IPS-20b (cell line): ENCODE measurements at regions not wholly inside any gene's neighbourhood (a gene's known extent, or its start where the extent isn't known, plus 50 kb on each side); places are given as distances from the start of the nearest gene placed in this dataset.
"Not testable (repeated sequence)": the region's sequence is repeated elsewhere in the genome, so short reads cannot be mapped to it uniquely, and the experiment has no call there.

ENCODE experiments used
- H3K27ac ChIP-seq: one replicate; pipeline ENCODE4 v1.5.1; 2013; ENCODE audit warnings: low read length
- H3K27me3 ChIP-seq: 2 replicates; pipeline ENCODE4 v1.6.1; 2013; ENCODE audit warnings: mild to moderate bottlenecking, low read length, inconsistent platforms; ENCODE audit not compliant: insufficient read depth
- H3K36me3 ChIP-seq: 2 replicates; pipeline ENCODE4 v1.6.1; 2013; ENCODE audit warnings: low read depth, mild to moderate bottlenecking, inconsistent platforms, low read length, moderate library complexity; ENCODE audit not compliant: insufficient read depth
- H3K4me1 ChIP-seq: 2 replicates; pipeline ENCODE4 v1.6.1; 2013; ENCODE audit warnings: mild to moderate bottlenecking, control low read depth, inconsistent platforms, low read length, moderate library complexity; ENCODE audit not compliant: insufficient read depth
- H3K4me3 ChIP-seq: 2 replicates; pipeline ENCODE4 v1.5.1; 2013; ENCODE audit warnings: mild to moderate bottlenecking, low read length, inconsistent platforms
- H3K9ac ChIP-seq: 2 replicates; pipeline ENCODE4 v1.6.1; 2013; ENCODE audit warnings: low read depth, mild to moderate bottlenecking, inconsistent platforms, low read length, moderate library complexity
- H3K9me3 ChIP-seq: 2 replicates; pipeline ENCODE4 v1.6.1; 2013; ENCODE audit warnings: mild to moderate bottlenecking, low read depth, low read length, inconsistent platforms; ENCODE audit not compliant: insufficient read depth

DNA sequence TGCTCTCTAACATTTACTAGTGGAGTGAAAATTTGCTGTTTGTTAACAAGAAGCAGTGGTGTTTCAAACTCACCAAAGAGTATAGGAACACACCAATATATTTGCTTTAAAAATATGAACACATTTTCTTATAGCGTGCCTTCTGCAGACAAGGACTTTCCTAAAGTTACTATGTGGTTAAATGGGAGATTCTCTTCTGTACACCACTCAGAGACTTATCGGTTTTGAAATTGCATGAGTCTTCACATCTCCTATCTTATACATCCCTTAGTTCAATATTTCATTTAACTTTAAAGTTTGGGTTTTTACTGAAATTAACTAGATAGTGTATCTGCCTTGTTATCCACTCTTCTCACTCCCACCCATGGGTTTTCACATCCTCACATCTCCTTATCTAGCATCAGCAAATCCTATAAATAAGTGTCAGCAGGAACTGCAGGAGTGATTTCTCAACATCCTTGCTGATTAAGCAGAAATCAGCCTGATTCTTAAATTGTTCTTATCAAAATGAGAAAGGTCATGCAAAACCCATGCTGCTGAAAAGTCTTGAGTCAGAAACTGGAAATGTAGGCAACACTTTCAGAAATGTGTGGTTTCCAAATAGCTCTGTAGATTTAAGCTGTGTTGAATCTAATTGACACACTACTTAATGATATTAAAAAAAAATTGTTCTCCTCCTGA lies 1075.6 kb upstream of the GJE1 start:
- H3K9me3 ChIP-seq, result no peaks in the 10 kb centered on the region
- H3K27ac ChIP-seq, result no peak overlapping the region
- no peak overlapping the region for H3K9ac ChIP-seq
- H3K4me1 ChIP-seq, result no peaks in the 10 kb centered on the region
- no peaks in the 10 kb centered on the region for H3K36me3 ChIP-seq
- H3K4me3 ChIP-seq, result no peak overlapping the region
- no peaks in the 10 kb centered on the region for H3K27me3 ChIP-seq

DNA sequence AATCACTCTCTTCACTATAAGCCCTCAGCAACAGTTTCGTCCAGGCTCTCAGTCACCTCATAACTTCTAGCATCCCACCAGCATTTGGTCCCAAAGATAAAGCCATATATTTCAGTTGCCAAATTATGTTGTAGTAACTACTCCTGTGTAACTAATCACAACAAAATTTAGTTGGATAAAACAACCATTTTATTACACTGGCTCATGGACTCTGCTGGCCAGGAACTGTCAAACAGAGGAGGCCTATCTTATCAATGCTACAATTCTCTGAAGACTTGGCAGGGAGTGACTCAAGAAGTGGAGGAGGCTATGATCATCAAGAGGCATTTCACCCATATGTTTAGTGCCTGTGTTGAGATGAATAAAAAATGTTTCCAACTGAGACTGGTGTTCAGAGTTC lies 1082.3 kb upstream of the GJE1 start:
- H3K4me3 ChIP-seq, result no peak overlapping the region
- peaks cover 13% of the 10 kb centered on the region; the same call in 1 of the 2 replicates for H3K9me3 ChIP-seq
- no peaks in the 10 kb centered on the region for H3K4me1 ChIP-seq

DNA sequence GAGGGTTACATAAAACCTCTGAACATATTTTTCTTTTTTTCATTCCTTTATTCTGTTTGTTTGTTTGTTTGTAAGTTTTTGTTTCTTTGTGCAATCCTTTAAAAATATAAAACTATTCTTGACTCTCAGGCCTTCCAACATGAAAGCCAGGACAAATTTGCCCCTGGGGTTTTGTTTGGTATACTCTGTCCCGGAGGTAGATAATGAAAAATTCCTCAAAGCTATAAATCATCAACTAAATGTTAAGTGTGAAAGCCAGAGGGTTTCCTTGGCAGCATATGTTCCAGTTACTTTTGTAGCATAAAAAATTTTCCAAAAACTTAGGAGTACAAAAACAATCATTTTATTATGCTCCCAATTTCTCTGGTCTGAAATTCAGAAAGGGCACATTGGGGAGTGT lies 1084.3 kb upstream of the GJE1 start:
- no peak overlapping the region for H3K27ac ChIP-seq
- no peaks in the 10 kb centered on the region for H3K27me3 ChIP-seq
- no peaks in the 10 kb centered on the region for H3K4me1 ChIP-seq
- H3K4me3 ChIP-seq, result no peak overlapping the region
- H3K36me3 ChIP-seq, result no peaks in the 10 kb centered on the region
- H3K9me3 ChIP-seq, result peaks cover 13% of the 10 kb centered on the region; the same call in 1 of the 2 replicates
- H3K9ac ChIP-seq, result no peak overlapping the region

More for the DNA sequence above, 1082.3 kb upstream of the GJE1 start:
- H3K27ac ChIP-seq, result no peak overlapping the region
- H3K9ac ChIP-seq, result no peak overlapping the region
- no peaks in the 10 kb centered on the region for H3K36me3 ChIP-seq
- no peaks in the 10 kb centered on the region for H3K27me3 ChIP-seq

DNA sequence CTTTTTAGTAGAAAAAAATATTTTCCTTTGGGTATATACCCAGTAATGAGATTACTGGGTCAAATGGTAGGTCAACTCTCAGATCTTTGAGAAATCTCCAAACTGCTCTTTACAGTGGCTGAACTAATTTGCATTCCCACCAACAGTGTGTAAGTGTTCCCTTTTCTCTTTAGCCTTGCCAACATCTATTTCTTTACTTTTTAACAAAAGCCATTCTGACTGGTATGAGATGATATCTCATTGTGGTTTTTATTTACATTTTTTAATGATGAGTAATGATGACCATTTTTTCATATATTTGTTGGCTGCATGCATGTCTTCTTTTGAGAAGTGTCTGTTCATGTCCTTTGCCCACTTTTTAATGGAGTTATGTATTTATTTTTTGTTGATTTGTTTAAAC lies 1086.2 kb upstream of the GJE1 start:
- H3K9ac ChIP-seq, H3K4me1 ChIP-seq, H3K27me3 ChIP-seq, H3K36me3 ChIP-seq, H3K27ac ChIP-seq, H3K4me3 ChIP-seq: not testable (repeated sequence)
- H3K9me3 ChIP-seq, result peaks cover 19% of the 10 kb centered on the region; the same call in 1 of the 2 replicates

- Histone ChIP-seq H3K36me3 (no peaks in the 10 kb centered on the region), H3K27me3 (no peaks in the 10 kb centered on the region), H3K4me3 (no peak overlapping the region), H3K27ac (no peak overlapping the region), H3K9ac (no peak overlapping the region), H3K9me3 (peaks cover 7% of the 10 kb centered on the region; the same call in 1 of the 2 replicates), H3K4me1 (no peaks in the 10 kb centered on the region)
Measured at GRCh38 chr6:141041596-141042087, 1091.1 kb upstream of the GJE1 start.

DNA sequence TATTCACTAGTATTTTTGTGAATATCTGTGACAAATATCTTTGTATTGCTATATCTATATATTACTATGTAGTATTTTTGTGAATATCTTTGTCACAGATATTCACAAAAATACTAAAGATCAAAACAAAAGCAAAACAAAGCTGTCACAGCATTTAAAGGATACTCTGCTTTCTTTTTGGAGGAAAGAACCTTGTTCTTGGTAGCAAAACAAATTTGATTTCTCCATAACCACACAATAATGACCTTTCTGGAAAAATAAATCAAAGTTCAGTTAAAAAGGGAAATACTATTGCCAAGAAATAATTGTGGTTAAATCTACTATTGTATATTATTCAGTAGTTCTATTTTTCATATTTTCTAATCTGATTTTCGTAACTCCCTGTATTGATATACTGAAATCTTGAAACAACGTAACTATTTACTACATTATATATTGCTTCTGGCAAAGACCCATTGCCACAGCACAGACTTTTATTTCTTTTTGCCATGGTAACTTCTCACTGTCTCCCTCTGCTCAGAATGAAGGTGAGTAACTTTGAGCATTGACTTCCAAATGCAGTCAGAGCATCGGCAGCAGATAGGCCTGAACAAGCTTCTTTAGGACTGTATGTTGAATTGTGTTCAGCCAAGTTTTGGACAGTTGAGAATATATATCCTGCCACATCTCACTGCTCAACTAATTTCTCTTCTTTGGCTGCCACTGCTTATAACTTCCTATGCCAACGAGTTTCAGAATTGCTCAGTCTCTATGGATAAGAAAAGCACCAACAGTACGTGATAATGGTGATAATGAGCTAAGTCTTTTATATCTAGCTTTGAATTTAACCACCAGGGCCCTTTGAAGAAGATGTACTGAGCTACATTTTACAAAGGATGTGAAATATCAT lies 1097.2 kb upstream of the GJE1 start:
- Histone ChIP-seq H3K36me3 (no peaks in the 10 kb centered on the region), H3K9me3 (no peaks in the 10 kb centered on the region), H3K9ac (no peak overlapping the region), H3K4me3 (no peak overlapping the region), H3K27ac (no peak overlapping the region), H3K27me3 (no peaks in the 10 kb centered on the region), H3K4me1 (no peaks in the 10 kb centered on the region)

DNA sequence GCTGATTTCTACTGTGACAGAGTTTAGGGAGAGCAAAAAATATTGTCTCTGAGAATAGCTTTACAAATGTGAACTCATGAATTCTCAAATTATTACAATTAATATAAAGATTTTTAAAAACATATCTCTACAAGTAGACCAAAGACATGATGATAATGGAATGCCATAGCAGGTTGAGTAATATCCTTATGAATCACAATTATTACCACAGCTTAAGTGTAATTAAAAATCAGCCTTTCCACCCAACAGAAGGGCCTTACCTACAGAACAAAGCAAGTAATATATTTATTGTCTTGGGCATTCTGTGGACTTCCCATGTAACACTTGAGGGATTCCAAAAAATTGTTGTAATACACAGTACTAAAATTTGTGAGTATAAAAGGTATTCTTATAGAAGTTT lies 1099.6 kb upstream of the GJE1 start:
- no peak overlapping the region for H3K4me3 ChIP-seq
- no peaks in the 10 kb centered on the region for H3K9me3 ChIP-seq
- no peak overlapping the region for H3K9ac ChIP-seq
- no peaks in the 10 kb centered on the region for H3K27me3 ChIP-seq
- H3K36me3 ChIP-seq, result no peaks in the 10 kb centered on the region
- H3K4me1 ChIP-seq, result no peaks in the 10 kb centered on the region
- H3K27ac ChIP-seq, result no peak overlapping the region

- Histone ChIP-seq H3K4me3 (no peak overlapping the region), H3K27me3 (no peaks in the 10 kb centered on the region)
Measured at GRCh38 chr6:141029908-141030307, 1102.8 kb upstream of the GJE1 start.

GRCh38 chr6:141028791-141029280 lies 1103.9 kb upstream of the GJE1 start:
- no peak overlapping the region for H3K27ac ChIP-seq
- no peaks in the 10 kb centered on the region for H3K9me3 ChIP-seq
- H3K4me1 ChIP-seq, result no peaks in the 10 kb centered on the region
- H3K4me3 ChIP-seq, result no peak overlapping the region
- H3K36me3 ChIP-seq, result no peaks in the 10 kb centered on the region
- H3K9ac ChIP-seq, result no peak overlapping the region
- H3K27me3 ChIP-seq, result no peaks in the 10 kb centered on the region

More at GRCh38 chr6:141029908-141030307, 1102.8 kb upstream of the GJE1 start:
- no peaks in the 10 kb centered on the region for H3K9me3 ChIP-seq
- no peaks in the 10 kb centered on the region for H3K36me3 ChIP-seq
- H3K27ac ChIP-seq, result no peak overlapping the region
- no peak overlapping the region for H3K9ac ChIP-seq
- H3K4me1 ChIP-seq, result no peaks in the 10 kb centered on the region

DNA sequence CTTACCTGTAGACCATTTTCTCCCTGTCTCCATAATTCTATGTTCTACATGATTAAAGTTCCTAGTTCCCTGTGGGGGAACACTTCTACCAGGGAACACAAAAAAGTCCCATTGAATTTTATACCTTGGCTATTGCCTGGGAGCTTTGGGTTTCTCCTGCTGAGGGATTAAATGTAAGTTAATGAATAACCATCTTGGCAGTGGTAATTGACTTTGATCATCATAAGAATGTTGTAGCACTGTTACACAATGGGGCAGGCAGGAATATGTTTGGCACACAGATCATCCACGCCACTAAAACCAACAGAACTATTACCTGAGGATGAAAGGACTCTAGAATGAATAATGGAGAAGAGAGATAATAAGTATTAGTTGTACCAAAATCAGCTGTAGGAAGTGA lies 1106.2 kb upstream of the GJE1 start:
- H3K9ac ChIP-seq, result no peak overlapping the region
- H3K27ac ChIP-seq, result no peak overlapping the region
- H3K36me3 ChIP-seq, result no peaks in the 10 kb centered on the region

GRCh38 chr6:141024526-141024925 lies 1108.2 kb upstream of the GJE1 start:
- H3K9ac ChIP-seq, result no peak overlapping the region
- H3K27me3 ChIP-seq, result no peaks in the 10 kb centered on the region
- no peak overlapping the region for H3K27ac ChIP-seq
- H3K36me3 ChIP-seq, result no peaks in the 10 kb centered on the region
- H3K4me3 ChIP-seq, result no peak overlapping the region
- no peaks in the 10 kb centered on the region for H3K4me1 ChIP-seq
- H3K9me3 ChIP-seq, result no peaks in the 10 kb centered on the region

More for the DNA sequence above, 1106.2 kb upstream of the GJE1 start:
- Histone ChIP-seq H3K27me3 (no peaks in the 10 kb centered on the region), H3K4me3 (no peak overlapping the region), H3K9me3 (no peaks in the 10 kb centered on the region), H3K4me1 (no peaks in the 10 kb centered on the region)
